ENCODE measurements at regions not wholly inside any gene's neighbourhood (a gene's known extent, or its start where the extent isn't known, plus 50 kb on each side); places are given as distances from the start of the nearest gene placed in this dataset.

- no TSS peak for BruUV-seq (replicated peaks)
- H3K79me2 ChIP-seq (ENCODE audit: control insufficient read depth, insufficient read depth, low read length), result peaks cover 2% of the 10 kb centered on the region; the same call in 1 of the 2 replicates
- CTCF ChIA-PET, result interaction anchor here (0.8 to 2.1 kb wide), 13 partner anchors 8 to 219 kb away, joined by 3 to 8 read pairs (median 4); no protein-coding TSS in a partner anchor
- DNase-seq (ENCODE audit: low read depth, low spot score), result no peak
- WGBS (ENCODE audit: insufficient coverage, insufficient replicate concordance, low lambda C conversion rate, missing lambda C conversion rate), result 43% methylated on average over 7 of the region's 7 CpGs
- no peaks in the 10 kb centered on the region for H3K27me3 ChIP-seq (replicated peaks in 1 of 2; ENCODE audit: control insufficient read depth in 2 of 2, insufficient read depth in 2 of 2, low read length in 1 of 2)
- no peak overlapping the region for H3K4me2 ChIP-seq (ENCODE audit: control insufficient read depth, insufficient read depth)
- no peak for FAIRE-seq
- intact Hi-C loops (cut with micrococcal nuclease; ENCODE audit: unreplicated experiment) (no loop called here), in situ Hi-C loops (cut with MboI) (no loop called here)
- H3K27ac ChIP-seq (ENCODE audit: control insufficient read depth, insufficient read depth), result no peak overlapping the region
- SMC1A ChIA-PET (ENCODE audit: uncharacterized antibody, unreplicated experiment), result interaction anchor here (0.7 to 2.1 kb wide), 8 partner anchors 9 to 79 kb away, joined by 3 to 11 read pairs (median 4); no protein-coding TSS in a partner anchor
- ATAC-seq, result no peak
- H3K4me3 ChIP-seq, result no peak overlapping the region
- TF ChIP-seq ZNF24 (IDR thresholded peaks at IDR 0.05) (no peak), SP1 (IDR thresholded peaks at IDR 0.05; ENCODE audit: low read depth, low read length) (no peak), FOXM1 (IDR thresholded peaks at IDR 0.05; ENCODE audit: low read depth, low read length) (no peak), EGR1 (IDR thresholded peaks at IDR 0.05; ENCODE audit: borderline replicate concordance in 1 of 2, low read depth in 2 of 2, low read length in 2 of 2) (no peak), PAX8 (IDR thresholded peaks at IDR 0.05) (no peak), SIN3A (IDR thresholded peaks at IDR 0.05; ENCODE audit: low read depth, low read length) (no peak), IKZF2 (IDR thresholded peaks at IDR 0.05) (no peak), TBL1XR1 (IDR thresholded peaks at IDR 0.05; ENCODE audit: low read depth, low read length) (no peak), ZNF384 (IDR thresholded peaks at IDR 0.05; ENCODE audit: borderline replicate concordance, low read depth, low read length) (no peak)
- TF ChIP-seq, protein P1, sequence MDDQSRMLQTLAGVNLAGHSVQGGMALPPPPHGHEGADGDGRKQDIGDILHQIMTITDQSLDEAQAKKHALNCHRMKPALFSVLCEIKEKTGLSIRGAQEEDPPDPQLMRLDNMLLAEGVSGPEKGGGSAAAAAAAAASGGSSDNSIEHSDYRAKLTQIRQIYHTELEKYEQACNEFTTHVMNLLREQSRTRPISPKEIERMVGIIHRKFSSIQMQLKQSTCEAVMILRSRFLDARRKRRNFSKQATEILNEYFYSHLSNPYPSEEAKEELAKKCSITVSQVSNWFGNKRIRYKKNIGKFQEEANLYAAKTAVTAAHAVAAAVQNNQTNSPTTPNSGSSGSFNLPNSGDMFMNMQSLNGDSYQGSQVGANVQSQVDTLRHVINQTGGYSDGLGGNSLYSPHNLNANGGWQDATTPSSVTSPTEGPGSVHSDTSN (IDR thresholded peaks at IDR 0.05; ENCODE audit: insufficient replicate concordance, low read depth, low read length), result no peak
- TF ChIP-seq, protein P2, sequence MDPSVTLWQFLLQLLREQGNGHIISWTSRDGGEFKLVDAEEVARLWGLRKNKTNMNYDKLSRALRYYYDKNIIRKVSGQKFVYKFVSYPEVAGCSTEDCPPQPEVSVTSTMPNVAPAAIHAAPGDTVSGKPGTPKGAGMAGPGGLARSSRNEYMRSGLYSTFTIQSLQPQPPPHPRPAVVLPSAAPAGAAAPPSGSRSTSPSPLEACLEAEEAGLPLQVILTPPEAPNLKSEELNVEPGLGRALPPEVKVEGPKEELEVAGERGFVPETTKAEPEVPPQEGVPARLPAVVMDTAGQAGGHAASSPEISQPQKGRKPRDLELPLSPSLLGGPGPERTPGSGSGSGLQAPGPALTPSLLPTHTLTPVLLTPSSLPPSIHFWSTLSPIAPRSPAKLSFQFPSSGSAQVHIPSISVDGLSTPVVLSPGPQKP (IDR thresholded peaks at IDR 0.05; ENCODE audit: low read depth, low read length), result no peak
- H3K36me3 ChIP-seq (ENCODE audit: control insufficient read depth in 2 of 2, insufficient read depth in 2 of 2, low read length in 1 of 2), result no peaks in the 10 kb centered on the region
- H3K9ac ChIP-seq (ENCODE audit: control insufficient read depth, insufficient read depth, low read length), result no peak overlapping the region
- RAD21 ChIA-PET (ENCODE audit: unreplicated experiment), result interaction anchor here (0.6 to 1.2 kb wide), 2 partner anchors 79 to 80 kb away, joined by 3 read pairs; no protein-coding TSS in a partner anchor
- H3K4me1 ChIP-seq (ENCODE audit: control insufficient read depth, insufficient read depth, low read length), result no peaks in the 10 kb centered on the region; the same call in 1 of the 2 replicates
- POLR2A ChIA-PET, result no interaction called here
- no peaks in the 10 kb centered on the region for H3K9me3 ChIP-seq (replicated peaks; ENCODE audit: control insufficient read depth, insufficient read depth, low read length)
- no peak overlapping the region for H2AFZ ChIP-seq (ENCODE audit: control insufficient read depth, low read depth, low read length)
- no peaks in the 10 kb centered on the region for H4K20me1 ChIP-seq (ENCODE audit: control insufficient read depth, insufficient read depth)
Measured at GRCh38 chr3:44076221-44076829, 165.4 kb upstream of the TOPAZ1 start.
